ENCODE measurements at regions not wholly inside any gene's neighbourhood (a gene's known extent, or its start where the extent isn't known, plus 50 kb on each side); places are given as distances from the start of the nearest gene placed in this dataset.

DNA sequence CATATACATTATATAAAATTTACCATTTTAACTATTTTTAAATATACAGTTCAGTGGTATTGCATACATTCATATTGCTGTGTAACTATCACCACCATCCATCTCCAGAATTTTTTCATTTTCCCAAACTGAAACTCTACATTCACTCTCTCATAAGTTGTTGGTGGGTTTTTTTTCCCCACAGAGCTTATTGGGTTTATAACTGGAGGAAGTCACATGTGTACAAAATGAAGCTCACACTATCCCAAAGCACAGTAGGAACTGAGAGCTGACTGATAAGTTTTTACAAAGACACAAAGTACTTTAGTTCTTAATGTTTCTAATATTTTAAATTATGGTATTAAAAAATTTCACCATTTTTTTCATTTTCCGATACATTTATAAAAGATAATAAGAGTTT lies 78.8 kb upstream of the TNFAIP3 start:
- CTCF ChIA-PET = interaction anchor here (1.1 kb wide), 1 partner anchor 79 kb away, joined by 4 read pairs; the partner anchor contains the start of gene TNFAIP3
- DNase-seq (ENCODE audit: low spot score) = no peak
- TF ChIP-seq, protein P1, sequence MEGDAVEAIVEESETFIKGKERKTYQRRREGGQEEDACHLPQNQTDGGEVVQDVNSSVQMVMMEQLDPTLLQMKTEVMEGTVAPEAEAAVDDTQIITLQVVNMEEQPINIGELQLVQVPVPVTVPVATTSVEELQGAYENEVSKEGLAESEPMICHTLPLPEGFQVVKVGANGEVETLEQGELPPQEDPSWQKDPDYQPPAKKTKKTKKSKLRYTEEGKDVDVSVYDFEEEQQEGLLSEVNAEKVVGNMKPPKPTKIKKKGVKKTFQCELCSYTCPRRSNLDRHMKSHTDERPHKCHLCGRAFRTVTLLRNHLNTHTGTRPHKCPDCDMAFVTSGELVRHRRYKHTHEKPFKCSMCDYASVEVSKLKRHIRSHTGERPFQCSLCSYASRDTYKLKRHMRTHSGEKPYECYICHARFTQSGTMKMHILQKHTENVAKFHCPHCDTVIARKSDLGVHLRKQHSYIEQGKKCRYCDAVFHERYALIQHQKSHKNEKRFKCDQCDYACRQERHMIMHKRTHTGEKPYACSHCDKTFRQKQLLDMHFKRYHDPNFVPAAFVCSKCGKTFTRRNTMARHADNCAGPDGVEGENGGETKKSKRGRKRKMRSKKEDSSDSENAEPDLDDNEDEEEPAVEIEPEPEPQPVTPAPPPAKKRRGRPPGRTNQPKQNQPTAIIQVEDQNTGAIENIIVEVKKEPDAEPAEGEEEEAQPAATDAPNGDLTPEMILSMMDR (conservative IDR thresholded peaks at IDR 0.05; ENCODE audit: low read depth) = no peak
- POLR2A ChIA-PET (ENCODE audit: low non-redundant PET) = no interaction called here
- H3K27ac ChIP-seq = no peak overlapping the region

DNA sequence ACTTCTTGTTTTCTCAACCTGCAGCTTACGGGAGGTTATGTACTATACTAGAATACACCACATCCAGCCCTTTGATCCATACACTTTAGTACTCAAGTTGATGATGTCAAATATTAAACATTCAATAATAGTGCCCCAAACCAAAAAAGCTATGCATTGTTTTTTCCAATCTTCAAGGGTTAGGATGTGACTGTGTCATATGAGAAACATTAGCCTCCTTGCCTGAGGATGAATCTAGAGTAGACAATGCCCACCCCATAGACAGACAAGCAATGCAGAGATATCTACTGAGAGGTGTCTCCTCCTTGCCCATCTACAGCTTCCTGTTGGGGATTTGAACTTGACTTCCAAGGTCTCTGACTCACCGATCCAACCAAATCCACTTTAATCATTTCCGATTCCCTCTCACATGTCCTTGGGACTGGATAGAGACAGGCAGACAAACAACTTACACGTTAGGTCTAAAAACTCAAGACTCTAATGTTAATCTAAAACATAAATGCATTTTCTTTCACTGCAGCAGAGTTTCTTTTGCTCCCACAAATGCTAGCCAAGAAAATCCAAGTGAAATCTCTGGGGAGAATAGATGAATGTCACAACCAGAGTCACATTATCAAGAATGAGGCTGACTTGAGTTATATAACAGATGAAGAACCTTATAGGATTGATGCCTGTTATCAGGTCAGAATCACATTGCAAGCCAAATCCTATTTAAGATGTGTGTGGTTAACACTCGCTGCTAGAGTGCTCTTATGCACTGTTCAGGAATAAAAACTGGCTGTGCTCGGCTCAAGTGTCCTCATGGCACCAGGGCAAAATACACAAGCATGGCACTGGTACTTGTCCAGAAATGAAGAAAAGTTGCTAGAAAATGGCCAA lies 75.5 kb upstream of the TNFAIP3 start:
- TF ChIP-seq, protein P1 (conservative IDR thresholded peaks at IDR 0.05; ENCODE audit: low read depth) = no peak
- CTCF ChIA-PET = interaction anchor here (0.5 kb wide), 1 partner anchor 9 kb away, joined by 3 read pairs; no protein-coding TSS in a partner anchor
- POLR2A ChIA-PET (ENCODE audit: low non-redundant PET) = no interaction called here
- no peak overlapping the region for H3K27ac ChIP-seq
- no peak for DNase-seq (ENCODE audit: low spot score)

GRCh38 chr6:137792160-137793033 lies 74.7 kb upstream of the TNFAIP3 start:
- POLR2A ChIA-PET (ENCODE audit: low non-redundant PET) = no interaction called here
- no peak overlapping the region for H3K27ac ChIP-seq
- no peak for DNase-seq (ENCODE audit: low spot score)
- CTCF ChIA-PET = no interaction called here
- TF ChIP-seq, protein P1 (conservative IDR thresholded peaks at IDR 0.05; ENCODE audit: low read depth) = no peak

DNA sequence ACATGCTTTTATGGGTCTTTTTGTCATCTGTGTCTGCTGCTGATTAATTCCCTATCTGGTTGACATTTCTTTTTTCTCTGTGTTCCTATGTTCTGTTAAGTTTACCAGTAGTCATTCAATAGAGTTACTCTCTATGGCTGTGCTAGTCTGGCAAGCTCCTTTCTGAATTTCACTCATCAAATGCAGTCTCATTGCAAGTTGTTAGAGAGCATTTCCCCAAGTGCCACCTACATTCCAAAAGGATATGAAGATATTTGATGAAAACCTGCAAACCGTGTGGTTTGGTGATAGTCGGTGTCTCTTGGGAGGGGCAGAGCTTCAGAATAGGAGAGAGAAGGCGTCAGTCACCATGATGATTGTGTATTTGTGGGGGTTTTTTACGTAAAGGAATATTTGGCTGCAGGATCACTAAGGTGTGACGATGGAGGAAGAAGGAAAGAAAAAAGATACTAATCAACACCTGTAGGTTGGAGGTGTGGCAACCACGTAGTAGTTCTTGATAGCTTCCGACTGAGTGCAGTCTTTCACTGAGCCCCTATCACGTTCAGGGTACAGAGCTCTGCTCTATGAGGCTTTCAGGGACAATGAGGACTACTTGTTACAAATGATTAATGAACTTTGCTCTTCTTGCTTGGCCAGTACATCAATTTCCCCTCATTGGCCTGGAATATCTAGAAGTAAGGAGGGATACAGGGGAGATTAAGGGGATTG lies 73.1 kb upstream of the TNFAIP3 start:
- CTCF ChIA-PET = interaction anchor here (0.6 kb wide), 1 partner anchor 1287 kb away, joined by 3 read pairs; no protein-coding TSS in a partner anchor
- DNase-seq (ENCODE audit: low spot score) = no peak
- POLR2A ChIA-PET (ENCODE audit: low non-redundant PET) = no interaction called here
- TF ChIP-seq, protein P1 (conservative IDR thresholded peaks at IDR 0.05; ENCODE audit: low read depth) = no peak
- no peak overlapping the region for H3K27ac ChIP-seq

DNA sequence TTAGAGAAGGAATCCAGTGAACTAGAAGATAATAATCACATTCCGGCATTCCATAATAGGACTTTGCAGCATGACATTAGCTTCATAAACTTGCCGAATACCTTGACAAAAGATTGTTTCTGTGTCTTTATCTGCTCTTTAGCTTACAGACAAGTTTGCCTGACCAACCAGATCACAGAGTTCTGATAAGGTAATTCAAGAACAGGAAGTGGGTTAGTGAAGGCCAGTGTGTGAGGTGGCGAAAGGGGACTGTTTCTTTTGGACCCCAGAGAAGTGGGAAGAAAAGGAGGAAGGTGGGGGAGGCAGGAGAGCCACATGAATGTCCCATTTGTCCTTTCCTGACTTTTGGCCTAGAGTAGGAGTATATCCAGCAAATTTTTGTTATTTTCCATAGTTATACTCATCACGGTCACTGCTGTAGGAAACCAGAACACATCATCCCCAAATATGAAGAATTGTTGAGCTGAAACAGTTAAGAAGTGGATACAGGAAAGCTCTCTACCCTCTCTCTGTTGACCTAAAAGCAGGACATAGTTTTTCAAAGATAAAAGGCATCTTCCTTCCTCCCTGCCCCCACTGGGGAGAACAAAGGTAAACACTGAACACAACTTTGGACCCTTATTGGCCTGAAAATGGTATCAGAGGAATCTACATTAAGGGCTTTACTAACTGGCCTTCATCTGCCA lies 72.4 kb upstream of the TNFAIP3 start:
- ChIA-PET POLR2A (ENCODE audit: low non-redundant PET) (no interaction called here), CTCF (no interaction called here)
- no peak for DNase-seq (ENCODE audit: low spot score)
- no peak overlapping the region for H3K27ac ChIP-seq
- TF ChIP-seq, protein P1 (conservative IDR thresholded peaks at IDR 0.05; ENCODE audit: low read depth) = no peak

Data from RWPE1 (cell line).